Stimulated activated CD8-positive, alpha-beta memory T cell treated with anti-CD3 and anti-CD28 coated beads, Interleukin-15, amount 100 ng/mL, for 48 hours (primary cell): ENCODE measurements at regions not wholly inside any gene's neighbourhood (a gene's known extent, or its start where the extent isn't known, plus 50 kb on each side); places are given as distances from the start of the nearest gene placed in this dataset.

Experiments used
- DNase-seq, 2 donors: peaks; one replicate each; pipeline ENCODE4 v3.0.0-alpha.2; 2020; ENCODE audit warnings: low read depth in 2 of 2

DNA sequence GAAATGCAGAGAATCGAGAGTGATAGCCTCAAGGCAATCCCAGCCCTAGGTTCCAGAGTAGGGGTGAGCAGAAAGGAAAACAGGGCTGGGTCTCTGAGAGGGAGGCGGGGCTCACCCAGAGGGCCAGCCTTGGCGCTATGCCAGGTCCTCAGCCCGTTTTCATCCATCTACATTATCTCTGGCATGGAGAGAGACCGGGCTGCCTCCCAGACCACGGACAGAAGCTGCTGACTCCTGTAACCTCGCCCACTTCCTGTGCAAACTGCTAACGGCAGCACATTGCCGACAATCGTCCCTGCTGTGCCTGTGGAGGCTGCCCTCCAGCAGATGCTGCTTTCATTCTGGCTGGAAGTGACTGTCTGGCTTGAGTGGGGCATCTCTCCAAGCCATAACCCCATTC lies 569.1 kb downstream of the NPHP4 start:
- peak; percentile 2 to 7 for DNase-seq

DNA sequence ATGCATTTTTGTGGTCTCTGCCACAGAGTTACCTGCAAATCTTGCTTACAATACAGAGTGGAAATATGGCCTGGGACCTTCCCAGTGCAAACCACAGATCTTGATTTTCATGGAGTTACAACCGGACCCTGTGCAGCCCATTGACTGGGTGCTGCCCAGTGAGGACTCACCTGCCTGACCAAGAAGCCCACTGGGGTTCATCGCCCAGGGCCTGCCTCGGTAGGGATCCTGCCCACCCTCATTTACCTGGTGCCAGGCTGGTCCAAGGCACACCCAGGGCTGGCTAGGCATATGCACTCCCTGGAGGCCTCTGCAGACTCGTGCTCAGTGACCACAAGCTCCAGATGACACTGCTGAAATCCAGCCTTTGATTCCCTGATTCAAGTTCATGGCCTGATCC lies 572.7 kb downstream of the NPHP4 start:
- no peak for DNase-seq

DNA sequence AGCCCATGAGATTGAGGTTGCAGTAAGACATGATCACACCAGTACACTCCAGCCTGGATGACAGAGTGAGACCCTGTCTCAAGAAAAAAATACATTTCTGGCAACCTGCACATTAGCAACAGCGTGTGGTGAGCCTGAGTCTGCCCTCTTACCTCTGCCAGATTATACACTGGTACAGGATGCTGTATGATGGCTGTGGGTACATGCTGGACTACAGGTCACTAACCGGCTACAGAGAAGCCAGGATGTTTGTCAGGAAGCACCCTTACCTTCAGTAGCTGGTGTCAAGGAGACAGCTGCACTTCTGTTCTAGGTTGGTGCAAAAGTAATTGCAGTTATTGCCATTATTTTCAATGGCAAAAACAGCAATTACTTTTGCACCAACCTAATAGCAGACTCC lies 575.7 kb downstream of the NPHP4 start:
- DNase-seq: no peak

GRCh38 chr1:5415606-5416005 lies 576.6 kb downstream of the NPHP4 start:
- DNase-seq: no peak

DNA sequence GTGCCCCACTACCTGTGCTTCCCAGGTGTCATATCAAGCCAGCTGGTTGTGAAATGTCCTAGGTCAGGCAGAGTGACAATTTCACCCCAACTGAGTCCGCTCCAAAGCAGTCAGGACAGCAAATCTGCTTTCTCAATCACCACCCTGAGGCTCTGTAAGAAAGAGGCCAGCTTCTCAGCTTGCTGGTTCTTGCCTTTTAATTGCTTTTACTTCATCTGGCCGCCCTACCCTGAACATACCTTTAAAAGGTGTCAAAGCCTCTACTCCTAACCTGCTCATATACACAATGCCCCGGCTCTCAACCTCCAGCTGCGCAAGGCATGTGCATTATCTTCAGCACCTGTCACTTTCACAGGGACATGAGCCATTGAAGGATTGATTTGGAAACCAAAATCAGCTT lies 581.6 kb downstream of the NPHP4 start:
- DNase-seq: no peak

DNA sequence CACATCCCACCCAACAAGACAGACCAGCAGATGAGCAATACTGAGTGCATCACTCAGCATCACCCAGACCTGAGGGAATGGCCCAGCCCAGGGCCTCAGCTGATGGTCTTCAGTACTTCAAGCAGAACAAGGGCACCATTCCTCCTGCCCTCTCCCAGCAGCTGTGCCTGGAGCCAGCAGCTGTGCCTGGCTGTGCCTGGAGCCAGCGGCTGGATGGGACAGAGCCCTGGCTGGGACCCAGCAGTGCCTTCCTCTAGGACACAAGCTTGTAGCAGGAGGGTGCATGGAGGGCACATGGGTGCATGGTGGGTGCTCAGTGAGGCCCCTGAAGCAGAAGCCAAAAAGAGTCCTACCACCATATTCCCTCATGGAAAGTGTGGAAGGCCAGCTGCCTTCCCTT lies 583.8 kb downstream of the NPHP4 start:
- no peak for DNase-seq

- DNase-seq: no peak
These were observed 587.0 kb downstream of the NPHP4 start for GRCh38 chr1:5405263-5405662.

DNA sequence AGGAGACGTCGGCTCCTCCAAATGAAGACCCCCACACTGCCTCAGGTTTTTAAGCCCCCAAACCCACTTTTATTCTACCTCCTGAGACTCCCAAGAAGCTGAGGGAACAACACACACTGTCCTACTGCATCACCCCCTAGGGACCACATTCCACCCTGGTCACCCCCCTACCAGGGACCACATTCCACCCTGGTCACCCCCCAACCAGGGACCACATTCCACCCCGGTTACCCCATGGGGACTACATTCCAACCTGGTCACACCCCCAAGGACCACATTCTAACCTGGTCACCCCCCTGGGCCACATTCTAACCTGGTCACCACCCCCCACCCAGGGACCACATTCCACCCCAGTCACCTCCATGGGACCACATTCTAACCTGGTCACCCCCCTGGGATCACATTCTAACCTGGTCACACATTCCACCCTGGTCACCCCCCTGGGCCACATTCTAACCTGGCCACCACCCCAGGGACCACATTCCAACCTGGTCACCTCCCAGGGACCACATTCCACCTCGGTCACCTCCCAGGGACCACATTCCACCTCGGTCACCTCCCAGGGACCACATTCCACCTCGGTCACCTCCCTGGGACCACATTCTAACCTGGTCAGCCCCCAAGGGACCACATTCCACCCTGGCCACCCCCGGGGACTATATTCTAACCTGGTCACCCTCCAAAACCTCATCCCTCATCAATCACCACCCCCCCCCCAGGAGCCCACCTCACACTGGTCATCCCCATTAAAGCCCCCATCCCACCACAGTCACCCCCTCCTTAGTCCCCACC lies 587.6 kb downstream of the NPHP4 start:
- no peak for DNase-seq

GRCh38 chr1:5403935-5404334 lies 588.3 kb downstream of the NPHP4 start:
- DNase-seq: no peak

GRCh38 chr1:5402618-5403017 lies 589.6 kb downstream of the NPHP4 start:
- no peak for DNase-seq

GRCh38 chr1:5399771-5400170 lies 592.5 kb downstream of the NPHP4 start:
- no peak for DNase-seq

DNA sequence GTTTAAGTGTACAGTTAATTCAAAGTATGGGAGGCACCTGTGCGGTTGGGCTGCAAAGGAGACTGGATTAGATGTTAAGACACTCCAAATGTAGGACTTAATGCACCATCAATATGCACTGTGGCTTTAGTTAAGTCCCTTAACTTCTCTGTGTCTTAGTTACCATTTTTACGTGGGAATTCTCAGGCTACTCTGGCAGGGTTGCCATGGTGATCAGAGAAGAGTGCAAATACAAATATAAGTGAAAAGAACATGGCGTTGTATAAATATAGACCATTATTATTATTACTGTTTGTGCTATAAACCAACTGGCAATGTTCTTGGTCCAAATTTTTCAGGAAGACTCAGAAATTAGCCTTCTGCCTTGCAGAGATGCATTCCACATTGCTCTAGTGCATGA lies 595.6 kb downstream of the NPHP4 start:
- DNase-seq: no peak

DNA sequence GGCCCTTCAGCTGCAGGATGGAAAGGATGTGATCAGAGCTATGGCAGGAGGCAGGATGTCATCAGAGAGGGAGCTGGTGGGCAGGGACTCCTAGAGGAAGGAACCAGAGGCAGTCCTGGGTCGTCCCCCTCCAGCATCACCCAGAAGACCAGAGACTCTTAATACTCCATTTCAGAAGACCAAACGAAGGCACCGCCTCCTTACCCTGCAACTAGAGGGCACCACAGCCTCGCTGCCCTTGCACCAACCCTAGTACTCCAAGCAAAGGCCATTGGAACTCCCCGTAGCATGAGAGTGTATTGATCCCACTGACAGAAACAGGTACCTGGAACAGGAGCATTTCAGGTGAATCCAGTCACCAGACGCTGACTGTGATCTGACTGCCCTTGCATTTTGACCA lies 598.1 kb downstream of the NPHP4 start:
- no peak for DNase-seq

DNA sequence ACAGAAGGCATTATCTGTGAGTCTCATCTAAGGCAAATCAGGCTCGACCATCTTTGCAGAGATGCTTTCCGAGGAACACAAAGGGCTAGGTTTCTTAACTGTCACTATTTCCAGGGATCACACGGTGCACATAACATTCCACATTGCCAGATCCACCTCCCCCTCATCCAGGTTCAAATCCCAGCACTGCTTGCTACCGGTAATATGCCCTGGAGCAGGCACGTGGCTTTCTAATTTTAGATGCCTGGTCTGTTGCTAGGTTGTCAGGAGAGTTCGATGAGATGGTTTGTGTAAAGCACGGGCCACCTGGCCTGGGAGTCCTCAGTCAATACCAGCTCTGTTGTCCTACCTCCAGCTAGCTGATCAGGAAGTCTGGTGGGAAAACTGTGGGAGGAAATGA lies 598.6 kb downstream of the NPHP4 start:
- DNase-seq: no peak

DNA sequence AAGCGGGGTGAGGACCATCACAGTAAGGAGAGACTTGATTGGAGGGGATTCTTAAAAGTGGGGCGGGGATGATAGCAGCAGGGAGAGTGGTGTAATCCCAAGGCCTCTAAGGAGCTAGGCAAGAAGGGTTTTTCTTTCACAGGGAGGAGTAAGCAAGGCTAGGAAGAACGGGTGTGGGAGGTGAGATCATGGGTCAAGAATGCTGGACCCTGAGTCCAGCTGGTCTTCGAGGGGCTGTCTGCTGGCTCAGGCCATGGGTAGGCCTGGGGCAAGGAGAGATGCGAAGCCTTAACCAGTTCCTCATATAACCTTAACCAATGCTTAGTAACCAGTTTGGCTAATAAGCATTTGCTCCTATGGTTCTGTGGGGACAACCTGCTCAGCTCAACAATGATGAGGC lies 599.1 kb downstream of the NPHP4 start:
- DNase-seq: no peak

GRCh38 chr1:5391725-5392124 lies 600.5 kb downstream of the NPHP4 start:
- no peak for DNase-seq

GRCh38 chr1:5390504-5390903 lies 601.7 kb downstream of the NPHP4 start:
- peak in 1 of 2 donors; percentile 11 for DNase-seq

DNA sequence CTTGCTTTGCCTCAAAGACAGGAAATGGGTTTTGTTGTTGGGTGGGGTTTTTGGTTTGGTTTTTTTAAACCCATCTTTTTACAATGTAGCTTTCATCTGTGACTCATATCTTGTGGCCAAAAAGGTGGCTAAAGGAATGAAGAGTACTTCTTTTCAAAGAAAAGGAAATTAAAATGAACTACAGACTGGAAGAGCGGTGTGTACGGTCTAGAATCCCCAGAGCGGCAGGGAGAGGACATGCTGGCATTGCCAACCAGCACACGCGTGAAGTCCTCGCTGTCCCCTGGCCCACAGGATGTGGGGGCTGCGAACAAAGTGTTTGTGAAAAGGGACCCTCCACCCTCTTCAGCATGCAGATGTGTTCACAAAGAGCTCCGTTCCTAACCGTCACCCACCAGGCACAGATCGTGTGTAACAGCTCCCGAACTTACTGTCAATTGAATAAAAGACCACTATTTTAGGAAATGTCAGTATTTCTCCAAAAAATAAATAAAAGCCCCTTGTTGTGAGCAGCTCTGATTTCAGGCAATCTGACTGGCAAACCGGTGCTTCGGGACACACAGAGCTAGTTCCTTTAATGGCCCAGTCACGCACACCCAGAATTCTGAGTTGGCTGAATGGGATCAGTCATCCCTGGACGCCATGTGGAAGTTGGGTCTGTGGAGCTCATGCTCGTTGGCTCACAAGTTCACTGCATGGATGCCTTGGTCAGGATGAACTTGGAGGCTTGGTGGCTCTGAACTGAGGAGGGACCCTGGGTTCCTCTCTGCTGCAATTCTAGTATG lies 602.9 kb downstream of the NPHP4 start:
- DNase-seq: no peak

DNA sequence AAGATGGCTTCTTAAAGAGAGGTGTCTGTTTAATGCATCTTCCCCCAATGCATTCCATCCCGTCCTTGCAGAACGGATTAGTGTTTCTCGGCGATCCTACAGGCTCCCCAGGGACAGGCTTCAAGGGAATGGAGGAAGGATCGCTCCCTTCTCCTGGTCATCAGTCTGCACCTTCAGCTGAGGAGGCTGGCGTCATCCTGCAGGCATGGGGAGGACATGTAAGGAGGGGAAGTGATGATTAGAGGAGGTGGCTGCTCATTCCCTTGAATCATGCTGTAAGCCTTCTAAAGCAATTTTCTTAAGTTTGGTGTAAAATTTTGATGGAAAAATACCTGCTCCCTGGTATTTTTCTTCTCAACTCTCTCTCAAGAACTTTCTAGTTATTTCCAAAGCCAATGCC lies 603.6 kb downstream of the NPHP4 start:
- DNase-seq: no peak

DNA sequence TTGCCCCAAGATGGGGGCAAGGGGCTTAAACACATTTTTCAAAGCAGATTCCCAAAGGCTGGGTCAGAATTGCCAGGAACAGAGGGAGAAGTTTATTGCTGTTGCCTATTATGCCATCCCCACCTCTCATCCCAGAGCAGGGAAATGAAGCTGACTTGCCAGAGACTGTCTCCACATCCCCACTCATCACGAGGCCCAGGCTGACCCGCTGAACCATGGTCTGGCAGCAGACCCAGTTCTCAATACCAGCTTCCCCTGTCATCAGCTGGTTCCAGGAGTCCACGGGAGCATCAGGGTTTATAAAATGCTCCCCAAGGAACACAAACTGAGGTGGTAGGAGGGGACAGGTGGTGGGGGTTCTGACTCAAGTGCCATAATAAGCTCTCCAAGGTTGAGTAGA lies 605.9 kb downstream of the NPHP4 start:
- DNase-seq: no peak

- DNase-seq: no peak
These were observed 606.3 kb downstream of the NPHP4 start for GRCh38 chr1:5385956-5386355.

DNA sequence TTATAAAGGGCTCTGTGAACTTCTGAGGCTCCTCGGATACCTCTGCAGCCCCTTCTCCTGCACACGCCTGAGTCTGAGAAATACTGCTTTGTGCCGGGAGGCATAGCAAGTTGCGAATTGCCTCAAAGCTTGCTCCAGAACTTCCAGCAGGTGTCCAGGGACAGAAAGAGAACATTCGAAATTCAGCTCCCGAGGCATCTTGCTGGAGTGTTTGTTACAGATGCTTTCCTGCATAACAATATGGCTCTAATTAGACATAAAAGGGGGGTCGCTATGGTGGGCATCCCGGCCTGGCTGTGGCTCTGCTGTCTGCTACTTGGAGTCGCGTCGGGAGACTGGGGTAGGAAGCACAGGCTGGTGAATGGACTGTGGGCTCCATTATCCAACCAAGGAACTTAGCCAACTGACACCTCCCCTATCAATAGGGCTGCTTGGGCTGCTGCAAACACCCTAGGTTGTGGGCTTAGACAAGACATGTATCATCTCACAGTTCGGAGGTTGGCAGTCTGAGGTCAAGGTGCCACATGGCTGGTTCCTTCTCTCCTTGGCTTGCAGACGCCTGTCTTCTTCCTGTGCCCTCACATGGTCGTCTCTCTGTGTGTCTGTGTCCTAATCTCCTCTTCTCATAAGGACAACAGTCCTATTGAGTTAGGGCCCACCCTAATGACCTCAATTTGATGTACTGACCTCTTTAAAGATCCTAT lies 607.0 kb downstream of the NPHP4 start:
- no peak for DNase-seq

DNA sequence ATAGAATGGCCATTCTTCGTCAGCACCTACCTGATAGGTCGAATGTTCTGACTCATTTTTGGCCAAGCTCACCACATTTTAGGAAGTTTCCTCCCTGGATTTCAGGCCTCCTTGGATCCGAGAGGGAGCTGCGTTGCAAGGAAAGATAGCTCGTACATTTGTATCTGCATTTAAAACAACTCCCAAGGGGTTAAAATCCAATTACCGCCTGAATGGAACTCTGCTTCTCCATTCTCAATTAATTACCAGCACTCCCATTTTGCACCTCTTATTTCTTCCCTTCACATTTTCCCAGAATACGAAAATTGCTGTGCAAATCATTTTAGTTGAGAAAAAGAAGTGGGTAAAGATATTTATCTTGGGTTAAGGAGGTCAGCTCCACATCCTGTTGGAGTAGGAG lies 610.7 kb downstream of the NPHP4 start:
- no peak for DNase-seq
